H9 (cell line): ENCODE measurements at regions not wholly inside any gene's neighbourhood (a gene's known extent, or its start where the extent isn't known, plus 50 kb on each side); places are given as distances from the start of the nearest gene placed in this dataset.

Experiments used
- DNase-seq: peaks from one replicate; pipeline ENCODE4 v3.0.0-alpha.2; 2017
- H2AFZ ChIP-seq: one replicate; pipeline ENCODE4 v1.6.1; 2013; ENCODE audit warnings: mild to moderate bottlenecking, low read length, control low read depth, moderate library complexity
- H2AK5ac ChIP-seq: 2 replicates; pipeline ENCODE4 v1.6.1; 2013; ENCODE audit warnings: low read length, control low read depth, mixed read lengths; ENCODE audit not compliant: insufficient read length
- H2BK120ac ChIP-seq: one replicate; pipeline ENCODE4 v1.6.1; 2013; ENCODE audit warnings: low read depth, mild to moderate bottlenecking, low read length, control low read depth, inconsistent platforms; ENCODE audit not compliant: poor library complexity, severe bottlenecking
- H2BK12ac ChIP-seq: 2 replicates; pipeline ENCODE4 v1.6.1; 2013; ENCODE audit warnings: low read length, control low read depth, mixed read lengths, low read depth; ENCODE audit not compliant: insufficient read length
- H2BK15ac ChIP-seq: 2 replicates; pipeline ENCODE4 v1.6.1; 2013; ENCODE audit warnings: low read depth, low read length, control low read depth
- H2BK20ac ChIP-seq: one replicate; pipeline ENCODE4 v1.6.1; 2013; ENCODE audit warnings: low read depth, mild to moderate bottlenecking, low read length, control low read depth, inconsistent platforms; ENCODE audit not compliant: poor library complexity, severe bottlenecking
- H2BK5ac ChIP-seq: 2 replicates; pipeline ENCODE4 v1.6.1; 2013; ENCODE audit warnings: low read length, control low read depth, mixed read lengths; ENCODE audit not compliant: insufficient read length
- H3K14ac ChIP-seq: 2 replicates; pipeline ENCODE4 v1.6.1; 2013; ENCODE audit warnings: low read length, control low read depth; ENCODE audit not compliant: insufficient read depth
- H3K18ac ChIP-seq: 2 replicates; pipeline ENCODE4 v1.6.1; 2013; ENCODE audit warnings: low read depth, mild to moderate bottlenecking, mixed read lengths, low read length, control low read depth; ENCODE audit not compliant: insufficient read length
- H3K23ac ChIP-seq: 2 replicates; pipeline ENCODE4 v1.6.1; 2013; ENCODE audit warnings: low read length, control low read depth, mixed read lengths, low read depth; ENCODE audit not compliant: insufficient read length
- H3K23me2 ChIP-seq: 2 replicates; pipeline ENCODE4 v1.6.1; 2013; ENCODE audit warnings: low read depth, mild to moderate bottlenecking, mixed read lengths, low read length, control low read depth; ENCODE audit not compliant: insufficient read length, poor library complexity, severe bottlenecking
- H3K27ac ChIP-seq: 2 replicates; pipeline ENCODE4 v1.5.1; 2013; ENCODE audit warnings: low read length, control low read depth, mixed read lengths, low read depth; ENCODE audit not compliant: insufficient read length
- H3K27me3 ChIP-seq: 2 replicates; pipeline ENCODE4 v1.6.1; 2013; ENCODE audit warnings: low read length, control low read depth, inconsistent platforms; ENCODE audit not compliant: insufficient read depth
- H3K4ac ChIP-seq: 2 replicates; pipeline ENCODE4 v1.6.1; 2013; ENCODE audit warnings: low read depth, mild to moderate bottlenecking, control low read depth, inconsistent platforms, low read length, moderate library complexity
- H3K4me1 ChIP-seq: 2 replicates; pipeline ENCODE4 v1.6.1; 2013; ENCODE audit warnings: low read length, control low read depth, inconsistent platforms; ENCODE audit not compliant: insufficient read depth
- H3K4me2 ChIP-seq: 2 replicates; pipeline ENCODE4 v1.6.1; 2013; ENCODE audit warnings: low read length, control low read depth, mixed read lengths; ENCODE audit not compliant: insufficient read length, insufficient read depth
- H3K56ac ChIP-seq: 2 replicates; pipeline ENCODE4 v1.6.1; 2013; ENCODE audit warnings: low read depth, mild to moderate bottlenecking, mixed read lengths, low read length, control low read depth; ENCODE audit not compliant: insufficient read length
- H3K79me1 ChIP-seq: 2 replicates; pipeline ENCODE4 v1.6.1; 2013; ENCODE audit warnings: low read depth, mild to moderate bottlenecking, moderate library complexity, low read length, control low read depth, inconsistent platforms; ENCODE audit not compliant: insufficient read depth, poor library complexity, severe bottlenecking
- H3K79me2 ChIP-seq: 2 replicates; pipeline ENCODE4 v1.6.1; 2013; ENCODE audit warnings: low read length, control low read depth, inconsistent platforms; ENCODE audit not compliant: insufficient read depth
- H3K9ac ChIP-seq: 2 replicates; pipeline ENCODE4 v1.6.1; 2013; ENCODE audit warnings: low read length, control low read depth, mixed read lengths; ENCODE audit not compliant: insufficient read length; ENCODE audit errors: extremely low read depth
- H3K9me3 ChIP-seq: one replicate; pipeline ENCODE4 v1.6.1; 2013; ENCODE audit warnings: low read depth, low read length, inconsistent platforms; ENCODE audit not compliant: control insufficient read depth
- H3T11ph ChIP-seq: one replicate; pipeline ENCODE4 v1.6.1; 2013; ENCODE audit warnings: mild to moderate bottlenecking, low read length, control low read depth, inconsistent platforms
- H4K20me1 ChIP-seq: one replicate; pipeline ENCODE4 v1.6.1; 2013; ENCODE audit not compliant: control insufficient read depth, insufficient read length, insufficient read depth
- H4K5ac ChIP-seq: 2 replicates; pipeline ENCODE4 v1.6.1; 2013; ENCODE audit warnings: low read depth, mild to moderate bottlenecking, mixed read lengths, low read length, control low read depth; ENCODE audit not compliant: insufficient read length
- H4K8ac ChIP-seq: replicated peaks from 2 replicates; pipeline ENCODE4 v1.6.1; 2013; ENCODE audit warnings: low read length, control low read depth, mixed read lengths, low read depth; ENCODE audit not compliant: insufficient read length
- H4K91ac ChIP-seq: 2 replicates; pipeline ENCODE4 v1.6.1; 2013; ENCODE audit warnings: low read depth, mild to moderate bottlenecking, moderate library complexity, mixed read lengths, low read length, control low read depth; ENCODE audit not compliant: insufficient read length
- H3K27ac Mint-ChIP-seq, 3 experiments: 2 replicates in 2 of 3; 3 replicates in 1 of 3; pipeline ENCODE4 v1.8.0; 2020 to 2021; ENCODE audit warnings: mixed read lengths in 3 of 3, mild to moderate bottlenecking in 1 of 3, moderate library complexity in 1 of 3
- H3K27me3 Mint-ChIP-seq: 2 replicates; pipeline ENCODE4 v1.8.0; 2021; ENCODE audit warnings: low read depth, mild to moderate bottlenecking, moderate library complexity, mixed read lengths
- H3K36me3 Mint-ChIP-seq, 3 experiments: 2 replicates in 2 of 3; 3 replicates in 1 of 3; pipeline ENCODE4 v1.8.0; 2020 to 2021; ENCODE audit warnings: low read depth in 3 of 3, mixed read lengths in 3 of 3; ENCODE audit not compliant: insufficient read depth in 1 of 3
- H3K4me1 Mint-ChIP-seq, 2 experiments: 2 replicates each; pipeline ENCODE4 v1.8.0; 2020; ENCODE audit warnings: mixed read lengths in 2 of 2
- H3K4me3 Mint-ChIP-seq, 2 experiments: 2 replicates in 1 of 2; 3 replicates in 1 of 2; pipeline ENCODE4 v1.8.0; 2020 to 2021; ENCODE audit warnings: mild to moderate bottlenecking in 2 of 2, mixed read lengths in 2 of 2, moderate library complexity in 1 of 2
- H3K9me3 Mint-ChIP-seq, 2 experiments: 2 replicates in 1 of 2; 3 replicates in 1 of 2; pipeline ENCODE4 v1.8.0; 2020; ENCODE audit warnings: mild to moderate bottlenecking in 2 of 2, mixed read lengths in 2 of 2, moderate library complexity in 1 of 2
- WGBS: extraction: QIAGEN DNeasy Blood & Tissue Kit; methylation state at CpG from one replicate; pipeline ENCODE4 v1.1.7; 2013; ENCODE audit warnings: missing lambda C conversion rate, low lambda C conversion rate, mixed read lengths; ENCODE audit not compliant: insufficient read length; ENCODE audit errors: extremely low coverage; 5-methylcytosine and 5-hydroxymethylcytosine counted together
- TF ChIP-seq, protein P1 (sequence below): fragments of 200-600 bp; sonication (generic); conservative IDR thresholded peaks from 3 replicates; pipeline ENCODE4 v1.8.0; 2021; ENCODE audit warnings: antibody characterized with exemption, mild to moderate bottlenecking

DNA sequence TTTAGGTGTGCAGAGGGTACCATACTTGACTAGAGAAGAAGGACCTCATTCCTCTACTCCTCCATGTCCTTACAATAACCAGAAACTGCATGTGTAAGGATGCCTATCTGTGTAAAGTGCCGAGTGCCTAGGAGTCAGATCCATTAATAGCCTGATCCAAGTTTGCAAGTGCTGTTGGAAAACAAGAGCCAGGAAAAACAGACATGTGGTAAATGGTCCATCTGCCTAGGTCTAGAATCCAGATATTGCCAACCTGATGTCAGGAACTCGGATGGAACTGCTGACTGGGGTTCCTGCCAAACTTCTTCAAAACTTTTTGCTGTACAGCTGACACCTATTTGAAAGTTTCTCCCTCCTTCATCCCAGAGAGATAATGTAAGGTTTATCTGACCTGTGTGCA lies 239.4 kb upstream of the CAMK1G start:
- Histone ChIP-seq H3K18ac (no peak overlapping the region), H2BK5ac (no peak overlapping the region), H2BK120ac (no peak overlapping the region), H4K5ac (no peak overlapping the region), H4K20me1 (no peaks in the 10 kb centered on the region), H2AFZ (no peak overlapping the region), H4K8ac (no peak overlapping the region), H2BK15ac (no peak overlapping the region), H3K56ac (no peak overlapping the region), H3K79me1 (no peaks in the 10 kb centered on the region), H3K4me2 (no peak overlapping the region), H3K14ac (no peak overlapping the region), H2AK5ac (no peak overlapping the region), H3K4me1 (no peaks in the 10 kb centered on the region), H3K27me3 (no peaks in the 10 kb centered on the region), H4K91ac (no peak overlapping the region), H3K23me2 (no peaks in the 10 kb centered on the region), H2BK12ac (no peak overlapping the region), H3T11ph (no peak overlapping the region), H3K9ac (no peak overlapping the region), H3K27ac (no peak overlapping the region), H3K4ac (no peak overlapping the region), H2BK20ac (no peak overlapping the region), H3K23ac (no peak overlapping the region), H3K79me2 (no peaks in the 10 kb centered on the region), H3K9me3 (no peaks in the 10 kb centered on the region)
- DNase-seq, result no peak
- TF ChIP-seq, protein P1, sequence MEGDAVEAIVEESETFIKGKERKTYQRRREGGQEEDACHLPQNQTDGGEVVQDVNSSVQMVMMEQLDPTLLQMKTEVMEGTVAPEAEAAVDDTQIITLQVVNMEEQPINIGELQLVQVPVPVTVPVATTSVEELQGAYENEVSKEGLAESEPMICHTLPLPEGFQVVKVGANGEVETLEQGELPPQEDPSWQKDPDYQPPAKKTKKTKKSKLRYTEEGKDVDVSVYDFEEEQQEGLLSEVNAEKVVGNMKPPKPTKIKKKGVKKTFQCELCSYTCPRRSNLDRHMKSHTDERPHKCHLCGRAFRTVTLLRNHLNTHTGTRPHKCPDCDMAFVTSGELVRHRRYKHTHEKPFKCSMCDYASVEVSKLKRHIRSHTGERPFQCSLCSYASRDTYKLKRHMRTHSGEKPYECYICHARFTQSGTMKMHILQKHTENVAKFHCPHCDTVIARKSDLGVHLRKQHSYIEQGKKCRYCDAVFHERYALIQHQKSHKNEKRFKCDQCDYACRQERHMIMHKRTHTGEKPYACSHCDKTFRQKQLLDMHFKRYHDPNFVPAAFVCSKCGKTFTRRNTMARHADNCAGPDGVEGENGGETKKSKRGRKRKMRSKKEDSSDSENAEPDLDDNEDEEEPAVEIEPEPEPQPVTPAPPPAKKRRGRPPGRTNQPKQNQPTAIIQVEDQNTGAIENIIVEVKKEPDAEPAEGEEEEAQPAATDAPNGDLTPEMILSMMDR, result no peak
- no peak overlapping the region for H3K27ac Mint-ChIP-seq
- peaks cover 2 to 16% of the 10 kb centered on the region in 2 experiments for H3K4me1 Mint-ChIP-seq
- no peaks in the 10 kb centered on the region; the same call in none of the 2 replicates for H3K27me3 Mint-ChIP-seq
- H3K9me3 Mint-ChIP-seq, result no peaks in the 10 kb centered on the region
- WGBS, result no CpG with 5 or more reads among the region's 2 CpGs
- H3K36me3 Mint-ChIP-seq, result no peaks in the 10 kb centered on the region
- no peak overlapping the region for H3K4me3 Mint-ChIP-seq
